22Rv1 (cell line): ENCODE measurements at regions not wholly inside any gene's neighbourhood (a gene's known extent, or its start where the extent isn't known, plus 50 kb on each side); places are given as distances from the start of the nearest gene placed in this dataset.
"Not testable (repeated sequence)": the region's sequence is repeated elsewhere in the genome, so short reads cannot be mapped to it uniquely, and the experiment has no call there.

Experiments
- H3K27ac ChIP-seq: fragments of 450-650 bp; 2 replicates; pipeline ENCODE4 v1.5.1; 2017
- ZFX ChIP-seq: fragments of 450-650 bp; IDR thresholded peaks from 2 replicates; pipeline ENCODE4 v1.6.1; 2017; ENCODE audit warnings: antibody characterized with exemption, borderline replicate concordance
- TF ChIP-seq, protein P1 (sequence below): fragments of 450-650 bp; IDR thresholded peaks from 2 replicates; pipeline ENCODE4 v1.5.1; 2017; ENCODE audit warnings: mild to moderate bottlenecking

DNA sequence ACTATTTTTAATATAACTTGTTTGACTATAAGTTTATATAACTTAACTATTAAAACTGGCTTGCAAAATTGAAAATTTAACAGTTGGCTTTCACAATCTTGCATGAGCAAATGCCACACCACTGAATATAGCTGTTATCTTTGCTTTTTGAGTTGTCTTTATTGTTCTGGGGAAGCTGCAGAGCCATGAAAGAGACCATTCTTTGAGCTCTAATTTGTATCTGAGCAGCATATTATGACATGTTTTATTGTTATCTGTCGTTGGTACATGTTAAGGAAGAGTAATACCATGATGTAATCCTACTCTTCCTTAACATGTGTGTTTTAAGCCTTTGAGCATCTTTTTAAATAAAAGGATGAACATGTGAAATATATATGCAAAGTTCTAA lies 97.1 kb upstream of the ANK2 start:
- no peak for TF ChIP-seq ZFX
- TF ChIP-seq, protein P1, sequence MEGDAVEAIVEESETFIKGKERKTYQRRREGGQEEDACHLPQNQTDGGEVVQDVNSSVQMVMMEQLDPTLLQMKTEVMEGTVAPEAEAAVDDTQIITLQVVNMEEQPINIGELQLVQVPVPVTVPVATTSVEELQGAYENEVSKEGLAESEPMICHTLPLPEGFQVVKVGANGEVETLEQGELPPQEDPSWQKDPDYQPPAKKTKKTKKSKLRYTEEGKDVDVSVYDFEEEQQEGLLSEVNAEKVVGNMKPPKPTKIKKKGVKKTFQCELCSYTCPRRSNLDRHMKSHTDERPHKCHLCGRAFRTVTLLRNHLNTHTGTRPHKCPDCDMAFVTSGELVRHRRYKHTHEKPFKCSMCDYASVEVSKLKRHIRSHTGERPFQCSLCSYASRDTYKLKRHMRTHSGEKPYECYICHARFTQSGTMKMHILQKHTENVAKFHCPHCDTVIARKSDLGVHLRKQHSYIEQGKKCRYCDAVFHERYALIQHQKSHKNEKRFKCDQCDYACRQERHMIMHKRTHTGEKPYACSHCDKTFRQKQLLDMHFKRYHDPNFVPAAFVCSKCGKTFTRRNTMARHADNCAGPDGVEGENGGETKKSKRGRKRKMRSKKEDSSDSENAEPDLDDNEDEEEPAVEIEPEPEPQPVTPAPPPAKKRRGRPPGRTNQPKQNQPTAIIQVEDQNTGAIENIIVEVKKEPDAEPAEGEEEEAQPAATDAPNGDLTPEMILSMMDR: no peak
- no peak overlapping the region for H3K27ac ChIP-seq

DNA sequence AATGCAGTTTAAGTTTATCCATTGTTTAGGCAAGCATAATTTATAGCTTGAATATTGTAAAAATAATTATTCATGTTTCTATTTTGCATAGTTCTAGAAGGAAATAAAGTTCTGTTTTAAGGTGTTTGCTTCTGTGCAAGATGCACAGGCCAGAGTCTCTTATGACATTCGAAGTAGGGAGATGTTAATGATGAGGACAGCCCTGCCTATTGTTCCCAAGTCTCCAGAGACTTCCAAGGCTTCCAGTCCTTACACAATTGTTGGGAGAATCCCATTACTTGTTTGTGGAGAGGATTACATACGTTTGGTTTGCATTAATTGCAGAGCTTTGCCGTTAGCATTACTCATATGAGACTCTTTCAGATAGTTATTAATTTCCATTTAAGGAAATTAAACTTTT lies 96.2 kb upstream of the ANK2 start:
- H3K27ac ChIP-seq: no peak overlapping the region
- TF ChIP-seq, protein P1: no peak
- no peak for TF ChIP-seq ZFX

DNA sequence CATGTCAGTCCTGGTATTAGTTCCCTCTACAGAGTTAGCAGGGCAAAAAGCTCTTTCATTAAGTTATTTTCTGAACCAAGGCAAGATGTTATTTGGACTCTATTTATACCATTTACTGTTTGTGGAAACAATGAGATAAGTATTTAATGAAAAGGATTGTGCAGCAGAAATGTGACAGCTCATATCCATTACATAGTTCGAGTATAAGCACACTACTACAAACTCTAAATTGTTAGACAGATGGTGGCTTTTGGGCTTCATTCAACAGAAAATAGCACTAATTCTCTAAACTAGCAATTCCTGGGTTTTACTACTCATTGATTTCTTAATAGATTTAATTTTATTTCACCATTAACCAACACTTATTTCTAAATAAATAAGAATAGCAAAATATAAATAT lies 95.2 kb upstream of the ANK2 start:
- no peak for TF ChIP-seq ZFX
- TF ChIP-seq, protein P1: no peak
- no peak overlapping the region for H3K27ac ChIP-seq

DNA sequence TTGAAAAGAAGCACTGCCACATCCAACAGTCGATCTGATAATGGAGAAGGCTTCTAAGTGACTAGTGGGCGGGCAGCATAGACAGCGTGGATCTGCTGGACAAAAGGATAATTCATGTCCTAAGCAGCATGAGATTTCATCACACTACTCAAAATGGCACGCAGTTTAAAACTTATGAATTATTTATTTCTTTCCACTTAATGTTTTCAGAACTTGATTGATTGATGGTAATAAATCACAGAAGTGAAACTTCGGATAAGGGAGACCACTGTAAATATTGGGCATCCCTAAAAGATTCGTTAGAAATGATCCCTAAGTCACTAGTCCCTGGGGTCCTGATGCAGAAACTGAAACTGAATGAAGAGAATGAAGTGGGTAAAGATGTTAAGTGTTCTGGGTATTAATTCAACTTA lies 93.0 kb upstream of the ANK2 start:
- no peak for TF ChIP-seq ZFX
- TF ChIP-seq, protein P1: no peak
- H3K27ac ChIP-seq: no peak overlapping the region

DNA sequence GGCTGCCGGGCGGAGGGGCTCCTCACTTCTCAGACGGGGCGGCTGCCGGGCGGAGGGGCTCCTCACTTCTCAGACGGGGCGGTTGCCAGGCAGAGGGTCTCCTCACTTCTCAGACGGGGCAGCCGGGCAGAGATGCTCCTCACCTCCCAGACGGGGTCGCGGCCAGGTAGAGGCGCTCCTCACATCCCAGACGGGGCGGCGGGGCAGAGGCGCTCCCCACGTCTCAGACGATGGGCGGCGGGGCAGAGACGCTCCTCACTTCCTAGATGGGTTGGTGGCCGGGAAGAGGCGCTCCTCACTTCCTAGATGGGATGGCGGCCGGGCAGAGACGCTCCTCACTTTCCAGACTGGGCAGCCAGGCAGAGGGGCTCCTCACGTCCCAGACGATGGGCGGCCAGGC lies 91.7 kb upstream of the ANK2 start:
- not testable (repeated sequence) for H3K27ac ChIP-seq

DNA sequence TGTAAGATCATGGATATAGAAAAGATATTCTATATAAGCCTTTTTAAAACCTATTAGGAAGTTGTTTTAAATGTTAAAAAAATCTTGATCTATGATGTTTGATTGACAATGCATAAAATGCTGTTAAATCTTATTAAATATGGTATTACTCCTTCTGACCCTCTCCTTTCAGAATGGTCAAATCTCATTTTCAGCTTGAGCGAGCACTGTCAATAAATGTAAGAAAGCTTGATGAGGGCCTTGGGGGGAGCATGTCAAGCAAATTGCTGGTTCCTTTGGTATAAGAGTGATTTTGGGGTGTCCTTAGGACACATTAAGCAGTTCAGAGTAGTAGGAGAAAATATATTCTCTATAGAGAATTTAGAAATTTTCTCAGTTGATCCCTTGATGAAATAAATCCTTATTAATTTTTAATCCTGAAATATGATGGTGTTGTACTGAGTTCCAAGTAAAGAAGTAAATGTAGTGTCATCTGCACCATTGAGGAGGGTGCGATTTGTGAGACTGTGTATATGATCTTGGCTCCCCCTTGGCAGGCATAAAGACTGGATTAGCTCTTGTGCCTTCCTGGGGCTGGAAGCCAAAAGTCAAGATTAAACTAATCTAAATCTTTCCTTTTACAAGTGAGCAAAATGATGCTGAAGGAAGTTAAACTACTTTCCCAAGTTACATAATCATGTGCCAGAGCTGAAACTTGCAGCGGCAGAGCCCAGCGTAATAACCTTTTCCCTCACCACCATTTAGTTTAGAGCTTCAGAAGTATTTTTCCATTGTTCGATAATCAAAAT lies 82.6 kb upstream of the ANK2 start:
- H3K27ac ChIP-seq: no peak overlapping the region
- TF ChIP-seq, protein P1: no peak
- TF ChIP-seq ZFX: no peak

DNA sequence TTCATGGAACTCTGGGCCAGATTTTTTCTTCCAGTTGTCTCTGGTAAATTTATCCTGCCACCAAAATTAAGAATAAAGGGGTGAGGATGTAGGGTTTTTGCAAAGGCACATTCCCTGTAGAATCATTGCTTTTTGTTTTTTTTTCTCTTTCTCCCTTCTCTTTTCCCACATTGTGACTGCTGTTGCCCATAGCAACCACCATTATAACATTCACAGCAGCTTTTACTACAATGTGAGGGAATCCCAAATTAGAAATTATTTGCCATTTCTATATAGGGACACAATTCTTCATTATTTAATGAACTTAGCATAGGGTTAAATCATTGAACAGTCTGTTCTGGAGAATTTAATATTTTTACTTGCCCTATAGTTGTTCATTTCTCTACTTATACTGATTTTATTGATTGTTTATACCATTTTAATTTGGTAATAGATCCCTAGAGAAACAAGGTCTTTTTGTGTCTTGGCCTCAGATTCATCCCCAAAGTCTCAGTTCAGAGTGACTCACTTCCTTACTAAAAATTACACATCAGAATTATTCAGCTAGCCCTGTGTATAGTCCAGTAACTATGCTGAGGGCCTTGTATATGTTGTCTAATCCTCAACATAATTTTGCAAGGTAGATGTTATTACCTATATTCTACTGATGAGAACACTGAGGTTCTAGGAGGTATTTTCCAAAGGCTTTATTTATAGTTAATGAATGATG lies 80.8 kb upstream of the ANK2 start:
- no peak overlapping the region for H3K27ac ChIP-seq
- no peak for TF ChIP-seq ZFX
- TF ChIP-seq, protein P1: no peak
